HG03108 (cell line): ENCODE measurements at regions not wholly inside any gene's neighbourhood (a gene's known extent, or its start where the extent isn't known, plus 50 kb on each side); places are given as distances from the start of the nearest gene placed in this dataset.
"Not testable (repeated sequence)": the region's sequence is repeated elsewhere in the genome, so short reads cannot be mapped to it uniquely, and the experiment has no call there.

ENCODE experiments used
- ATAC-seq: cut with Tn5 transposase; IDR thresholded peaks from one replicate; pipeline ENCODE4 v1.9.1; 2021; ENCODE audit warnings: moderate library complexity; ENCODE audit not compliant: unreplicated experiment

DNA sequence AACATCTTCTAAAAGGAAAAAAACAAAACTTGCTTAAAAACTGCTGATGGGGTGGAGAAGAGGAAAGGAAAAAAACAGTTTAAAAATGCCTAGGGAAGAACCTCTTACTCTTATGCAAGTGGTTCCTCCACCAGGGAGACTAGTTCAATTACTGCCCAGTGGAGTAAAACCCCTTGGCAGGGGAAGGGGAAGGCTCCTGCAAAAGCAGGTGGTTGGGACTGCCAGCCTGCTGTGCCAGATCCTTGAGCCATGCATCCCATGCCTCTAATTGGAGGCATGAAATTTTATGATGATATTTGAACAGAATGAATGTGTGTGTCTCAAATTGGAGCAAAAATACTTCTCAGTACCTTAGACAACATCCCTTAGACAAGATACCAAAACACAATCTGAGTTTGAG is 118.8 kb downstream of the FSCB start:
- no peak for ATAC-seq

DNA sequence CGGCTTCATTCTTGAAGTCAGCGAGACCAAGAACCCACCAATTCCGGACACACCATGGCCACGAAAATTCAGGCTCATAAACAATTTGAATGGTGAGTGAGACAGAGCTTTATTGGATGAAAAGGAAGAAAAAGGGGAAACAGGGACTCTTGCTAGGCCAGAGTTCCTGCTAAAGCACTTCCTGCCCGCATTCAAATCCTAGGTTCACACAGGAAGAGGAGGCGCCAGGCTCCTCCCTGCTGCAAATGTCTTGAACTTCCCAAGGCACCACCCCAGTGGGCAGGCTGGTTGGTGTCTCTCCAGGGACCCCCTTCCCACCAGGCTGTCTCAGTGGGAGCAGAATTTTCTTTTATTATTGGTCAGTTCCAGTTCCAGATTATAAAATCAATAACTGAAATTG is 121.2 kb downstream of the FSCB start:
- no peak for ATAC-seq

DNA sequence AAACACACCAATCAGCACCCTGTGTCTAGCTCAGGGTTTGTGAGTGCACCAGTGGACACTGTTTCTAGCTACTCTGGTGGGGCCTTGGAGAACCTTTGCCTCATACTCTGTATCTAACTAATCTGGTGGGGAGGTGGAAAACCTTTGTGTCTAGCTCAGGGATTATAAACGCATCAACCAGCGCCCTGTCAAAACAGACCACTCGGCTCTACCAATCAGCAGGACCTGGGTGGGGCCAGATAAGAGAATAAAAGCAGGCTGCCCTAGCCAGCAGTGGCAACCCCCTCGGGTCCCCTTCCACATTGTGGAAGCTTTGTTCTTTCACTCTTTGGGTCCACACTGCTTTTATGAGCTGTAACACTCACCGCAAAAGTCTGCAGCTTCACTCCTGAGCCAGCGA is 121.8 kb downstream of the FSCB start:
- ATAC-seq = not testable (repeated sequence)

DNA sequence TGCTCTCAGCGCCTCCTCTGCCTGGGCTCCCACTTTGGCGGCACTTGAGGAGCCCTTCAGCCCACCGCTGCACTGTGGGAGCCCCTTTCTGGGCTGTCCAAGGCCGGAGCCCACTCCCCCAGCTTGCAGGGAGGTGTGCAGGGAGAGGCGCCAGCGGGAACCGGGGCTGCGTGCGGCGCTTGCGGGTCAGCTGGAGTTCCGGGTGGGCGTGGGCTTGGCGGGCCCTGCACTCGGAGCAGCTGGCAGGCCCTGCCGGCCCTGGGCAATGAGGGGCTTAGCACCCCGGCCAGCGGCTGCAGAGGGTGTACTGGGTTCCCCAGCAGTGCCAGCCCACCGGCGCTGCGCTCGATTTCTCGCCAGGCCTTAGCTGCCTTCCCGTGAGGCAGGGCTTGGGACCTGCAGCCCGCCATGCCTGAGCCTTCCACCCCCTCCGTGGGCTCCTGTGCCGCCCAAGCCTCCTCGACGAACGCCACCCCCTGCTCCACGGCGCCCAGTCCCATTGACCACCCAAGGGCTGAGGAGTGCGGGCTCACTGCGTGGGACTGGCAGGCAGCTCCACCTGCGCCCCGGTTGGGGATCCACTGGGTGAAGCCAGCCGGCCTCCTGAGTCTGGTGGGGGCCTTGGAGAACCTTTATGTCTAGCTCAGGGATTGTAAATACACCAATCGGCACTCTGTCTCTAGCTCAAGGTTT is 122.3 kb downstream of the FSCB start:
- ATAC-seq = not testable (repeated sequence)

DNA sequence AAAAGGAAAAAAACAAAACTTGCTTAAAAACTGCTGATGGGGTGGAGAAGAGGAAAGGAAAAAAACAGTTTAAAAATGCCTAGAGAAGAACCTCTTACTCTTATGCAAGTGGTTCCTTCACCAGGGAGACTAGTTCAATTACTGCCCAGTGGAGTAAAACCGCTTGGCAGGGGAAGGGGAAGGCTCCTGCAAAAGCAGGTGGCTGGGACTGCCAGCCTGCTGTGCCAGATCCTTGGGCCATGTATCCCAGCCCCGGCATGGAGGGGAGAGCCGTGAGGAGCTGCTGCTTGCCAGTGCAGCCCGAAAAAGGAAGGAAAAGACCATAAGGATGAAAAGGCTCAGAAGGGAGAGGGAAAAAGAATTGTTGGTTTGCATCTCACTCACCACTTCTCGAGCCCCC is 123.0 kb downstream of the FSCB start:
- ATAC-seq = no peak

DNA sequence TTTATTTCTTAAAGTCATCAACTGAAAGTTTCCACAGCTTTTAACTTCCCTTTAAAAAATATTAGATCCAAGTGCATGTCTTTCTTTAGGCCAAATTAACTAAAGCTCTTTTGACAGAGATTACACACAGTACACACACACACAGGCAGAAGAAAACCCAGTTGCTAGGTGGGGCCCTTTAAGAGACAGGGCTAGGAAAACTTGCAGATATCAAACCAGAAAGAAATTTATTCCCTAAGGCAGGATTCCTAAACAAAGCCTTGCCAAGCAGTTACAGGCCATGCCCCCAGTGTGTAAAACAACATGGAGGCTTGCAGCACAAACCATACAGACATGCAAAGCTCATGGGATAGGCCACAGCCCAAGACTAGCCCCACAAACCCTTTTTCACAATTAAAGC is 123.4 kb downstream of the FSCB start:
- no peak for ATAC-seq

DNA sequence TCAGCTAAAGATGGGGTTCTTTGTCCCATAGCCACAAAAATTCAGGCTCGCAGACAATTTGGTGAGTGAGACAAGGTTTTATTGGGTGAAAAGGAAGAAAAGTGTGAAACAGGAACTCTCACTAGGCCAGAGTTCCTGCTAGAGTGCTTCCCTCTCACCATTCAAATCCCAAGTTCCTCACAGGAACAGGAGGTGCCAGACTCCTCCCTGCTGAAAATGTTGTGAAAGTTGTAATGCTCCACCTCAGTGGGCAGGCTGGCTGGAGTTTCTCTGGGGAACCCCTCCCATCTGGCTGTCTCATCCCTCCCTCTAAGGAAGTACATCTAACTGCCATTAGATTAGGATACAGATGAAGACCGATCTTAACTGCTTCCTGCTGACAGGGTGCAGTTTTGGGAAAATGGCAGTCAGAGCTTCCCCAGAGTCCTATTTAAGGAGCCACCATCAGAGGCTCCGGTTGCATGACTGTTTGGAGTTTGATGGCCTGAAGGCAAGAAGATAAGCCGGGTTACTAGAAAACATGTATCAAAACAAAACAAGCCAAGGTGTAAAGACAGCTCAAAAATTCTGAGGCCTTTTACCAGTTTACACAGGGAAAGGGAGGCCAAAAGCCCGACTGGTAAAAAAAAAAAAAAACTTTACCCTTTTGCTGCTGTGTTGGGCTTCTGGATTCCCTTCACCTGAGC is 127.6 kb downstream of the FSCB start:
- no peak for ATAC-seq

DNA sequence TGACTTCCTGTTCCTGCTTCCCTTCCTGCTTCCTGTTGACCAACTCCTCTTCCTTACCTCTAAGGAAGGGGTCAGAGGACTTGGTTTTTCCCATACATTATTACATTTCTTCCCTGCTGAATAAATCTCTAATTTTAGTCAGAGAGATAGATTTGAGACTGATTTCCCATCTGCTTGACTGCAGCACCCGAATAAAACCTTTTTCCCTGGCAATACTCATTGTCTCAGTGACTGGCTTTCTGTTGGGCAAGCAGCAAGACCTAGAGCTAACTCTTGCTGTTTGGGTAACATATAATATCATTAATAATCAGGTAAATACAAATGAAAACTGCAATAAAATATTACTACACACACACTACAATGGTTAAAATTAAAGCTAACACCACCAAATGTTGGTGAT is 132.2 kb downstream of the FSCB start:
- no peak for ATAC-seq

DNA sequence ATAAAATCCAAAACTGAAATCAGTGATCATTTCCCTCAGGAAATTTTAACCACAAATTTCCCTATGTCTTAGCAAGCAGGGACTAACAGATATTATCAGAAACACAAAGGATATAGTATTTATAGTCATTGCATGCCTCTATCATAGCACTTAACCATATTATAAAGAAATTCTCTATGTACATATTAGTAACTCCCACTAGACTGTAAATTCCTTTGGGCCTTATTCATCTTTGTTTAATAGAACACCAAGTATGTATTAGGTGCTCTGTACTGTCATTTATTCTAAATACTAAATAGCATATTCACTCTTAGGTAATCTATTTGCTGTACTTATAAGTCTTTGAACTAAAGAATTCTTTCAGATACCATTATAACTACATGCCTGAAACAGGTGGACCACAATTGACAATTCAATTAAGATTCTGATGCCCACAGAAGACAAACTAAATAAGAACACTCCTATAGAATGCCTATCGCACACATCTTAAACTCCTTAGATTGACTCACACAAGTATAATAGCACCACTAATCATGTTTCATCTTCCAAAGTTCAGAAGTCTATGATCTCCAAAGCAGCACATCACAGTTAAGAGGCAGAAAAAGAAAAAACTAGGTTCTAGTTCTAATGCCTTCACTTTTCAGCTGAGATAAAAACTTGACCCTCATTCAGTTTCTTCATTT is 134.1 kb downstream of the FSCB start:
- no peak for ATAC-seq

DNA sequence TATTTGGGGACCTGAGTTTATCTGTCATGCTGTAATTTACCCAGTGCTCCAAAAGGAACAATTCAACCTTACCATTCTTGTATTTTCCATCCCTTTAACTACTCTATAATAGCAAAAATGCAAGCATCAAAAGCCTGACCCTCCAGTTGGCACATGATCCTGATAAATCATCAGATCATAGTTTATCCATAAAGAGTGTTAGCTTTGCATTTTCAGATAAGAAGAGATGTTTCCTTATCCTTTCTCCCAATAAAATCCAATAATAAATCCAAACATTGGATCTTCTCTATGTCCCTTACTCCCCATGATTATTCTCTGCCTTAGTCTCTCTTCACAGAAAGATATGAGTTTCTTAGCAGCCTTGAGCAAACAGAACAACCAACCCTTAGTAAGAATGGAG is 134.9 kb downstream of the FSCB start:
- no peak for ATAC-seq

DNA sequence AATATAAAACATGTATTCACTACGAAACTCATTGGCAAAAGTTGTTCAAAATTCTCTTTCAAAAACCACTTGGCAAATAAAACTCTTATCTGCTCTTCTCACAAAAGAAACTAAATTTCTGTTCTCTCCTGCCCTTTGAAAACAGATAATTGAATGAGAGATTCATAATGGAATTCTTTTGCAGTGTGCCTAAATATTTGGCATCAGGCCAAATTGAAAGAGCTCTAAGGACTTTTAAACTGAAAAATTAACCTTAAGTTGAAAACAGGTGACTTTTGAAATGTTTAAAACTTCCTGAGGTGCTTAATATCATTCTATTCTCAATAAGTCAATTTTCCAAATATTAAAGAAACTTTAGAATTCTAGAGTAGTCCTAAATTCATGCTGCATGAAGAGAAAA is 136.4 kb downstream of the FSCB start:
- ATAC-seq = no peak

DNA sequence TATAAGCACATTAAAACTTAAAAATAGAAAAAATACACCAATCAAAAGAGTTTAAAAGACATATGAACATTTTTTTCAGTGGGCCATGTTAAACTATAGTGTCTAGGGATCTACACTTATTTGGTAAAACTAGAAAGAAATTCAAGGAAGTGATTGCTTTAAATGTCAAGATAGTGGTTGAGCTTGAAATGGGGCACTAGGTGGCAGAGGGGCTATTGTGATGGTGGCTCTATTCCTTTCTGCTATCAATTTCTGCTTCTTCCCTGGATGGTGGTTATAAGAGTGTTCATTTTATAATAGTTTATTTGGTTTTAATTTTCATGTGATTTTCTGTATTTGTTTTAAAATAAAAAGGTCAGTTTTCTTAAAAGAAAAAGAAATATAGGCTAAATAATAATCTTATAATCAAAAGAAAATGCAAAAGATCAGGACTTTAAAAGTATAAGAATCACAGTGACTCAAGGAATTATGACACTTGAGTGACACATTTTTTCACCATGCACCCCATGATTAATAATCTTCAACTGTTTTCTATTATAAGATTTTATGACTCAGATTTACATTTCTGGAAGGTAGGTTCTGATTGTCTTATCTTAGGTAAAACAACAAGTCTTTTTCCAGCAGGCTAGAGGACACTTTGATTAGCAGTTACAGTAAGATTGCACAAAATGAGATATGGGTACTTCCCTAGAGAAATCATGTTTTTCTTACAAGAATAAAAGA is 137.5 kb downstream of the FSCB start:
- no peak for ATAC-seq

DNA sequence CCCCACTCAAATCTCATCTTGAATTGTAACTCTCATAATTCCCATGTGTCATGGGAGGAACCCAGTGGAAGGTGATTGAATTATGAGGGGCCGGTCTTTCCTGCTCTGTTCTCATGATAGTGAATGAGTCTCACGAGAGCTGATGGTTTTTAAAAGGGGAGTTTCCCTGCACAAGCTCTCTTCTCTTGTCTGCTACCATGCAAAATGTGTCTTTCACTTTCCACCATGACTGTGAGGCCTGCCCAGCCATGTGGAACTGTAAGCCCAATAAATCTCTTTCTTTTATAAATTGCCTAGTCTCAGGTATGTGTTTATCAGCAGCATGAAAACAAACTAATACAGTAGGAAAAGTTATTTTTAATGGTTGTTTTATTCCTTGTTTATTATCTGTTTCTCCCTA is 146.0 kb downstream of the FSCB start:
- ATAC-seq = no peak

DNA sequence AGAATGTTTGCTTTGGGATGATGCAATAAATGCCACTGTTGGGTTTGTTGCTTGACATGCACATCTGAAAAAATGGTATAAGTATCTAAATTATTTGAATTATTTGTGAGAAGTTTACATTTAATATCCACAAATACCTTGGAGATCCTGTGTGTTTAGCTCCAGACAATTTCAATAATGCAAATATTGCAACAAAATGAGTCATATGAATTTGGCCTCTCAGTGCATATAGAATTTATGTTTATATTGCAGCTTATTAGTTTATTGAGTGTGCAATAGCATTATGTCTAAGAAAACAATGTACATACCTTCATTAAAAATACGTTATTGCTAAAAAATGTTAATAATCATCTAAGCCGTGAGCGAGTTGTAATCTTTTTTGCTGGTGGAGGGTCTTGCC is 153.3 kb downstream of the FSCB start:
- no peak for ATAC-seq

DNA sequence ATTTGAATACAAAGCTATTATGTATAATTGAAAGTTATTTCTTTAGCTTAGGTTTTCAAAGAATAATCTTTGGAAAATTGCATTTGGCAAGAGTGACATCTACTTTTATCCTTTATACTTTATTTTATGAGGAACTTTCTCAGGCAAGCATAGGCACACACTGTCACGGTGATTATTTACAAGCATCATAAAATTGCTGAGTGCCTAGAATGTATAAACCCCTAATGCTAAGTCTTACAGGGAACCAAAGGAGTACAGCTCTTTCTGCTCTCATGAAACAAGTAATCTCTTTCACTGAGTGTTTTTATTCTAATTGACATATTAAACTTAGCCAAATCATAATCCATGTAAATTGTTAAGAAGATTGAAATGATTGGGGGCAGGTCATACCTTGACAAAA is 154.9 kb downstream of the FSCB start:
- no peak for ATAC-seq

DNA sequence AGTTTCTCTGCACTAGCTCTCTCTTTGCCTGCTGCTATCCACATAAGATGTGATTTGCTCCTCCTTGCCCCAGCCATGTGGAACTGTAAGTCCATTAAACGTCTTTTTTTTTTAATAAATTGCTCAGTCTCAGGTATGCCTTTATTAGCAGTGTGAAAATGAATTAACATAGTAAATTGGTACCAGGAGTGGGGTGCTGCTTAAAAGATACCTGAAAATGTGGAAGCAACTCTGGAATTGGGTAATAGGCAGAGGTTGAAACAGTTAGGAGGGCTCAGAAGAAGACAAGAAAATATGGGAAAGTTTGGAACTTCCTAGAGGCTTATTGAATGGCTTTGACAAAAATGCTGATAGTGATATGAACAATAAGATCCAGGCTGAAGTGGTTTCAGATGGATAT is 159.8 kb downstream of the FSCB start:
- ATAC-seq = no peak

DNA sequence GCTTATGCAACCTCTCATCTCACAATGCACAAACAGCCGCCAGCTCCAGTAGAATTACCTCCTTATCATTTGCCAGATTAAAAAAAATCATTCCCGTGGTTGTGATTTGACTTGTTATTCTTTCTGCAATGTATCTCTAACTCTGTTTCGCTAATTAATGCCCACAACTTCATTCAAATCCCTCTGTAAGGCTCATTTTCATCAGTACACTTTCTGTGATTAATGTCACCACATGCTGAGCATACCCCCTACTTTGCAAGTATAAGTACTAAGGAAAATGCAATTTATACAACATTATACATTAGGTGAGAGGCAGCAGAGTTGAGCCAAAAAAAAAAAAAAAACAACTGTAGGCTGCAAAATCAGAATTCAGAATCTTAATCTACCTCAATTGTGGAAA is 166.0 kb downstream of the FSCB start:
- no peak for ATAC-seq

DNA sequence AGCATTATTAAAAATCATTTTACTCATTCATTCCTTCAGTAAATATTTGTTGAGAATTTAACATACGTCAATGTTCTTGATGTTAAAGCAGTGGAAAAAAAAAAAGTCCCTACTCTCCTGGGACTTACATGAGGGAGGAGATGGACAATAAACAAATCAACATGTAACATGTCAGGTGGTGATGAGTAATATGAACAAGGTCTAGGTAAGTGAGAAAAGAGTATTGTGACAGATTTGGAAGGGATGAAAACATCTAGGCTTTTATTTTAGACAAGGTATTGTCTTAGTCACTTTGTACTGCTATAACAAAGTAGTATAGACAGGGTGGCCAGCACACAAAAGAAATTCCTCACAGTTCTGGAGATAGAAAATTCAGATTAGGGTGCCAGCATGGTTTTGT is 167.2 kb downstream of the FSCB start:
- ATAC-seq = no peak

DNA sequence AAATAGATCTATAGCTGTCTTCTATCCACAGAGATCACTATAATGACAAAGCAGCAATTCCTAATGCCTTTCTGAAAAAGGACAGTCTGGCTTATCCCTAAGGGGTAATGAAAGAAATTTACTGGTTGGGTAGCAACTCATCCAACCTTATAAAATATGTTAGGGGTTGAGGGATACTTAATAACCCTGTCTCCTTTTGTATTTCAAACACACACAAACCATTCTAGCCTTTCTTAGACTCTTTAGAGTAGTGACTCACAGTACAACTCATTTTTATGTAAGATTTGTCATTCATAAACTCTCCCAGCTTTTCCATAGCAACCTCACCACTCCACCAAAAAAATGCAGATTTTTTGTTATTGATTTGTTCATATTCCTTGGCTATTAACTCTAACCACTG is 167.9 kb downstream of the FSCB start:
- no peak for ATAC-seq

DNA sequence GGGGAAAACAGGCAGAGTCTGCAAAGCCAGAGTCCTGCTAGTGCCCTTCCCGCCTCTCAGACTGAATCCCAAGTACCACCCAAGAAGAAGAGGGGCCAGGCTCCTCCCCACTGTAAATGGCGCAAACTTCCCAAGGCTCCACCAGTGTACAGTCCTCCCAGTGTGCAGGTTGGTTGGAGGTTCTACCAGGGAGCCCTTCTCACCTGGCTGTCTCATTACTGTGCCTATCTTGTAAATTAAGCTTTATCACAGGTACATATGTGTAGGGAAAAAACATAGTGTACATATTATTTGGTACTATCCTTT is 189.7 kb downstream of the FSCB start:
- ATAC-seq = no peak

DNA sequence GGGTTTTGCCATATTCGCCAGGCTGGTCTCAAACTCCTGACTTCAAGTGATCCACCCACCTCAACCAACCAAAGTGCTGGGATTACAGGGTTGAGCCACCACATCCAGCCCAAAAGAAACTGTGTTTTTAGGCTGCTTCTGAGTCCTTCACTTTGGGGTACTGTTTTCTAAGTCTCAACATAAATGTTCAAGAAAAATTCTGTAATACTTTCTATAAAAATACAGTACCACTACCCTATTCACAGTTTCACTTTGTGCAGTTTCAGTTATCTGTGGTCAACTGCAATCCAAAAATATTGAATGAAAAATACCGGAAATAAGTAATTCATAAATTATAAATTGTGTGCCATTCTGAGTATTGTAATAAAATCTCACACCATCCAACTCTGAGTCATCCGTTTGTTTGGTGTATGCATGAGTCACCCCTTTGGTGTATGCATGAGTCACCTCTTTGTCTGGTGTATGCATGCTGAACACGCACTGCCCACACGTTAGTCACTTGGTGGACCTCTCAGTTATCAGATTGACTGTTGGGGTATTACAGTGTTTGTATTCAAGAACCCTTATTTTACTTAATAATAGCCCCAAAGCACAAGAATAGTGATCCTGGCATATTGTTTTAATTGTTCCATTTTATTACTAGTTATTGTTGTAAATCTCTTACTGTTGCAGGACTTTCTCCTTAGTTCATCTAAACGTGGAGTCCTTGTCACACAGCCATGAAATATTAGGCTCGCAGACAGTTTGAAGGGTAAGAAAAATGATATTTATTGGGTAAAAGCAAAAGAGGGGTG is 190.2 kb downstream of the FSCB start:
- ATAC-seq = no peak
